Thoracic aorta (tissue), 2 donors: ENCODE measurements at regions not wholly inside any gene's neighbourhood (a gene's known extent, or its start where the extent isn't known, plus 50 kb on each side); places are given as distances from the start of the nearest gene placed in this dataset.

ENCODE experiments used
- ATAC-seq: fragments of 150-250 bp; one replicate; pipeline ENCODE4 v1.8.0; 2017; ENCODE audit warnings: low read depth; ENCODE audit not compliant: insufficient number of reproducible peaks, low FRiP score
- DNase-seq: peaks from one replicate; pipeline ENCODE4 v3.0.0-alpha.2; 2020; ENCODE audit warnings: low spot score
- H3K27ac ChIP-seq, 2 donors: fragments of 200-600 bp; sonication (generic); 1 replicate in 1 of 2; 2 replicates in 1 of 2; pipeline ENCODE4 v1.5.1; 2016; ENCODE audit warnings: mild to moderate bottlenecking in 2 of 2, moderate library complexity in 2 of 2
- H3K27me3 ChIP-seq: fragments of 200-600 bp; sonication (generic); replicated peaks from 2 replicates; pipeline ENCODE4 v1.6.0; 2016; ENCODE audit warnings: mild to moderate bottlenecking; ENCODE audit not compliant: insufficient read depth
- H3K36me3 ChIP-seq: fragments of 200-600 bp; sonication (generic); one replicate; pipeline ENCODE4 v1.5.1; 2016
- H3K4me1 ChIP-seq, 2 donors: fragments of 200-600 bp; sonication (generic); 1 replicate in 1 of 2; 2 replicates in 1 of 2; pipeline versions ENCODE4 v1.5.1 to v1.6.0; 2016; ENCODE audit warnings: low read depth in 2 of 2, mild to moderate bottlenecking in 1 of 2; ENCODE audit not compliant: control insufficient read depth in 1 of 2
- H3K4me3 ChIP-seq: fragments of 200-600 bp; sonication (generic); 2 replicates; pipeline ENCODE4 v1.5.1; 2016; ENCODE audit warnings: mild to moderate bottlenecking
- H3K9me3 ChIP-seq: fragments of 200-600 bp; sonication (generic); 2 replicates; pipeline ENCODE4 v1.5.1; 2016
- TF ChIP-seq, protein P1 (sequence below): fragments of 200-600 bp; sonication (generic); IDR thresholded peaks from one replicate; pipeline ENCODE4 v1.5.1; 2019; ENCODE audit warnings: antibody characterized with exemption

DNA sequence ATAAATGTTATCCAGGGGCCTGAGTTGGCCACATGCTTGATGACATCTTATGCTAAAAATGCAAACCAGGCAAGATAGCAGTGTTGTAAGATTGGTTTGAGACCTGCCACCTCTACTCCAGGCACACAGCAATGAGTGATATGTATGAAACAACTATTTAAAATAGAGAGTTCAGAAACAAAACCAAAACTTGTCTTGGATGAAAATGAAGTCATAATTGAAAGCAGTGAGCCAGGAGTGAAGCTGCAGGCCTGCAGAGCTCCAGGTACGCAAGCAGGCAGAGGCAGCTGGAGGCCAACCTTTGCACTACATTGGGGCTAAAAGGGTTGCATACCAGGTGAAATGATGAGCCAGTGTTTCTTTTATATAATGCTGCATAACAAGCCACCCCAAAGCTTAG is 89.2 kb upstream of the SPATS2L start:
- H3K4me3 ChIP-seq = no peak overlapping the region
- H3K9me3 ChIP-seq = no peaks in the 10 kb centered on the region
- TF ChIP-seq, protein P1, sequence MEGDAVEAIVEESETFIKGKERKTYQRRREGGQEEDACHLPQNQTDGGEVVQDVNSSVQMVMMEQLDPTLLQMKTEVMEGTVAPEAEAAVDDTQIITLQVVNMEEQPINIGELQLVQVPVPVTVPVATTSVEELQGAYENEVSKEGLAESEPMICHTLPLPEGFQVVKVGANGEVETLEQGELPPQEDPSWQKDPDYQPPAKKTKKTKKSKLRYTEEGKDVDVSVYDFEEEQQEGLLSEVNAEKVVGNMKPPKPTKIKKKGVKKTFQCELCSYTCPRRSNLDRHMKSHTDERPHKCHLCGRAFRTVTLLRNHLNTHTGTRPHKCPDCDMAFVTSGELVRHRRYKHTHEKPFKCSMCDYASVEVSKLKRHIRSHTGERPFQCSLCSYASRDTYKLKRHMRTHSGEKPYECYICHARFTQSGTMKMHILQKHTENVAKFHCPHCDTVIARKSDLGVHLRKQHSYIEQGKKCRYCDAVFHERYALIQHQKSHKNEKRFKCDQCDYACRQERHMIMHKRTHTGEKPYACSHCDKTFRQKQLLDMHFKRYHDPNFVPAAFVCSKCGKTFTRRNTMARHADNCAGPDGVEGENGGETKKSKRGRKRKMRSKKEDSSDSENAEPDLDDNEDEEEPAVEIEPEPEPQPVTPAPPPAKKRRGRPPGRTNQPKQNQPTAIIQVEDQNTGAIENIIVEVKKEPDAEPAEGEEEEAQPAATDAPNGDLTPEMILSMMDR = no peak
- H3K4me1 ChIP-seq = no peaks in the 10 kb centered on the region
- no peaks in the 10 kb centered on the region for H3K27me3 ChIP-seq
- no peaks in the 10 kb centered on the region for H3K36me3 ChIP-seq
- no peak for DNase-seq
- no peak for ATAC-seq
- H3K27ac ChIP-seq = no peak overlapping the region

DNA sequence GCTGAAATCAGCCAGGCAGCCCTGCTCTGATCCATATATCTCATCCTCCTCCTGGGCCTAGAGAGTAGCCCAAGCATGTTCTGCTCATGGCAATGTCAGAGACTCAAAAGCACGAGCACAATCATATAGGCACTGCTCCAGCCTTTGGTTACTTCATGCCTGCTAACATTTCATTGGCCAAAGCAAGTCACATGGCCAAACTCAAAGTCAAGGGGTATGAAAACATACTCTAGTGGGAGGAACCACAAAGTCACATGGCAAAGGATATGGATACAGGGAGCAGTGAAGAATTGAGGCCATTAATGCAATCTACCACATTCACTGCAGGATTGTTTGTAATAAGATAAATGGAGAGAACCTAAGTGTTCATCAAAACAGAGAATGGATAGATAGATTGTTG is 87.8 kb upstream of the SPATS2L start:
- no peaks in the 10 kb centered on the region for H3K27me3 ChIP-seq
- no peak overlapping the region for H3K27ac ChIP-seq
- TF ChIP-seq, protein P1 = no peak
- DNase-seq = no peak
- no peaks in the 10 kb centered on the region for H3K9me3 ChIP-seq
- no peaks in the 10 kb centered on the region for H3K36me3 ChIP-seq
- H3K4me1 ChIP-seq = no peaks in the 10 kb centered on the region
- no peak for ATAC-seq
- no peak overlapping the region for H3K4me3 ChIP-seq

DNA sequence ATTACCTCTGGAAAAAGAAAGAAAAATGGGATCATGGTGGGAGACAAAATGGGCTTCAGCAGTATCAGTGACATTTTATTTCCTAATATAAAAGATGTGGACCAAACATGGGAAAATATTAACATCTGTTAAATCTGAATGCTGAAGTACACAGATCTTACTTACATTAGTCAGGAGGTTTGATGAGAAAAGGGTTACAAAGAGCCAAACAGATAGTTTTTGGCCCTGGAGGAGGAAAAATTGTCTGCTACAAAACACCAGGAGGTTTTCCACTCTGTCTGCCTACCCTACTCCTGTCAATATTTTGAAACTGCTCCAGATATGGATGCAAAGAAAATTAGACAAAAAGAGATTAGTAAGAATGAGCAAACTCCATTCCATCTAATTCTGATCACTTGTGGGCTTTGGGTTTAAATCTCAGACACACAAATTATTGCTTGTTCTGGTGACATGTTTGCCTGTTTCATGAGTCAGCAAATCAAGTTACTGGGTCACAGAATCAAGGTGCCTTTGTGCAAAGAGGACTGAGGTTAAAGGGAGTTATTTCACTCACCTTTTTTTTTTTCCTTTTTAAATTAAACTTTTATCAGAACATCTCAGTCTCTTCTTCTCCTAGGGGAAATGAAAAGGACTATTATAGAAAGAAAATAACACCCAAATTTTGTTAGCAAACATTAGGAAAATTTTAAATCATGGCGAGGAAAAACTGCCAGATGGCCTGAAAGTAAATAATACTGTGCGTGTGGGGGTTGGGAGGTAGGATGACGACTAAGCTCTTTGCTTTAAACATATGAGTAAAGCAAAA is 87.0 kb upstream of the SPATS2L start:
- Histone ChIP-seq H3K27ac (no peak overlapping the region), H3K36me3 (no peaks in the 10 kb centered on the region), H3K4me3 (no peak overlapping the region), H3K9me3 (no peaks in the 10 kb centered on the region), H3K4me1 (no peaks in the 10 kb centered on the region), H3K27me3 (no peaks in the 10 kb centered on the region)
- DNase-seq = no peak
- no peak for ATAC-seq
- TF ChIP-seq, protein P1 = no peak

DNA sequence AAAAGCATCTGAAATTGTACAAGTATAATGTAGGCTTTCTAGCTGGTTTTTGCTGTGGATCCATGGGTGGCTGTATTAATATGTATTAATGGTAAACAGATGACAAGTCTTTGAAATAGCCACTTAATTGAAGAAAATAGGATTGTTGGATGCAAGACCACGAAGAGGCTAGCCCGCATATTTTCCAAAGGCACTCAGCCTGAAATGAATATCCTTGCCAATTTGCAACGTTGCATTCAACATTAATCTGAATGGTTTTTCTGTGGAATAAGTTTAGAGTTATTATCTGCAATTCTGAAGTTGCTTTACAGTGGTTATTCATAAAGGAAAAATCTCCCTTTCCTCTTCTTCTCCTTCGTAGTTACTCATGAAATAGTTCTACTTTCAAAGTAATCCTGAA is 86.2 kb upstream of the SPATS2L start:
- no peak for ATAC-seq
- TF ChIP-seq, protein P1 = no peak

DNA sequence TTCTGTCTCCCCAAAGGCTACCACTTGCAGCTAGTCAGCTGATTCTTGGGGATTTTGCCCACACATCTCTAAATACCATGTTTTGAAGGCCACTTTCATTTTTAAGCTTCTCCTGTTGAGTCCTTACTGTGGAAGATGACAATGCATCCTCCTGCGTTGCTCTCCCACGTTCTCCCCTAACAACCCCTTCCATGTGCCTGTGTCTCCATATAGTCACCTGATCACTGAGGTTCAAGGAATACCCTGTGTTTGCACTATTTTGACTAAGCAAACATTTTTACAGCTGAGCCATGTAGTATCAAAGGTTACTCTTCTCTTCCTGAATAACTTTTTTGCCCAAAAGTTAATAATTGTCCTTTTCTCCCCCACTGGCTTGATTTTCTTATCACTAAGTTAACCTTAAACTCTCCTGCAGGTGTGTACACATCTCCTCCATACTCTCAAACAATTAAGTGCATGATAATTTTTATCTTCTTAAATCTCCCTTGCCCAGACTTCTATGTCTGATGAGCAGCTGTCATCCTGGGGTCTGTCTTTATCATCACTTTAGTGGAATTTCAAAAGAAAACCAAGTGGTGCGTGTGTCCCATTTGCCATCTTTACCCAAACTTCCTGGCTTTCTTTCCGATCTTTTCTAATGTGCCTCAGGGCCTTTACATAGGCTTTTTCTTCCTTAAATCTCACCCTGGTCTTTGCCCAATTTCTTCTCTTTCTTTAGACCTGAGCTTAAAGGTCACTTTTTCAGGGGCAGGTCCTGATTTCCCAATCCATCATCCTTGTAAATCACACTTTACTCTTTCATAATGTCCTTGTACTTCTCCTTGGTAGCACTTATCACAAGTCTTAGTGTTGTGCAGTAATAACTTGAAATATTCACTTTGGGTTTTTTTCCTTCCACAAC is 85.2 kb upstream of the SPATS2L start:
- no peak for ATAC-seq
- TF ChIP-seq, protein P1 = no peak
- no peaks in the 10 kb centered on the region for H3K36me3 ChIP-seq
- no peaks in the 10 kb centered on the region for H3K27me3 ChIP-seq
- DNase-seq = no peak
- no peak overlapping the region for H3K4me3 ChIP-seq
- no peaks in the 10 kb centered on the region for H3K4me1 ChIP-seq
- no peaks in the 10 kb centered on the region for H3K9me3 ChIP-seq
- H3K27ac ChIP-seq = no peak overlapping the region

More for the DNA sequence above, 86.2 kb upstream of the SPATS2L start:
- Histone ChIP-seq H3K27me3 (no peaks in the 10 kb centered on the region), H3K4me1 (no peaks in the 10 kb centered on the region), H3K4me3 (no peak overlapping the region), H3K36me3 (no peaks in the 10 kb centered on the region), H3K27ac (no peak overlapping the region), H3K9me3 (no peaks in the 10 kb centered on the region)
- DNase-seq = no peak
